K562 (cell line): ENCODE measurements at regions not wholly inside any gene's neighbourhood (a gene's known extent, or its start where the extent isn't known, plus 50 kb on each side); places are given as distances from the start of the nearest gene placed in this dataset.

Experiments used
- ATAC-seq: fragments of 200-7000 bp; cut with Tn5 transposase; 3 replicates; pipeline ENCODE4 v1.9.1; 2020; ENCODE audit warnings: moderate library complexity
- BruUV-seq: library from RNA; stranded (reverse); fragments of 400-500 nt; replicated peaks from 2 replicates; lab custom pipeline; 2021; lab: Mats Ljungman, UMichigan
- CTCF ChIA-PET: fragments of 300-600 bp; formaldehyde crosslinking; extraction: SDS; loops from one replicate; lab custom pipeline; 2021; ENCODE audit warnings: low intra/inter-chr PET ratio; lab: Yijun Ruan, JAX
- POLR2A ChIA-PET: fragments of 300-600, 350-650 bp; sonication (Branson Sonifier 250); formaldehyde crosslinking; extraction: SDS; loops from one replicate; lab custom pipeline; 2021; ENCODE audit warnings: antibody characterized with exemption, inconsistent platforms; lab: Yijun Ruan, JAX
- DNase-seq, 4 experiments: peaks; one replicate each; pipeline versions ENCODE4 v3.0.0 to v3.0.0-alpha.2; 2011 to 2018; ENCODE audit warnings: low spot score in 3 of 4, mixed read lengths in 3 of 4; ENCODE audit errors: extremely low read depth in 1 of 4
- FAIRE-seq: peaks from 2 replicates; lab custom pipeline; 2011; peaks lifted over from hg19 to GRCh38; lab: Jason Lieb, UNC
- H2AFZ ChIP-seq: 2 replicates; pipeline ENCODE4 v1.6.0; 2011; ENCODE audit warnings: low read depth, low read length, control low read depth, inconsistent platforms
- H3K27ac ChIP-seq: fragments of 200-600 bp; 3 replicates; pipeline ENCODE4 v1.8.0; 2011; ENCODE audit warnings: low read depth, mild to moderate bottlenecking, control low read depth, inconsistent platforms, low read length, moderate library complexity, mixed read lengths; ENCODE audit errors: extremely low read depth
- H3K27me3 ChIP-seq, 2 experiments: fragments of 300-600 bp in 1 of 2; 2 replicates in 1 of 2; 3 replicates in 1 of 2; pipeline versions ENCODE4 v1.6.0 to v1.8.0; 2011; ENCODE audit warnings: inconsistent platforms in 2 of 2, low read length in 2 of 2, mild to moderate bottlenecking in 1 of 2, mixed read lengths in 1 of 2, moderate library complexity in 1 of 2; ENCODE audit not compliant: control insufficient read depth in 2 of 2, insufficient read depth in 2 of 2
- H3K36me3 ChIP-seq: fragments of 300-600 bp; 3 replicates; pipeline ENCODE4 v1.8.0; 2011; ENCODE audit warnings: mild to moderate bottlenecking, low read length, inconsistent platforms; ENCODE audit not compliant: control insufficient read depth, insufficient read depth
- H3K4me1 ChIP-seq, 2 experiments: fragments of 200-600 bp in 1 of 2; replicated peaks in 1 of 2; 2 replicates in 1 of 2; 3 replicates in 1 of 2; pipeline versions ENCODE4 v1.5.1 to v1.8.0; 2011; ENCODE audit warnings: inconsistent platforms in 2 of 2, low read length in 2 of 2, mild to moderate bottlenecking in 1 of 2, mixed read lengths in 1 of 2, moderate library complexity in 1 of 2; ENCODE audit not compliant: control insufficient read depth in 2 of 2, insufficient read depth in 2 of 2
- H3K4me2 ChIP-seq: 2 replicates; pipeline ENCODE4 v1.6.1; 2011; ENCODE audit warnings: low read length, control low read depth, inconsistent platforms, mixed read lengths; ENCODE audit not compliant: insufficient read depth
- H3K4me3 ChIP-seq: fragments of 200-600 bp; sonication (generic), shearing (Covaris generic); 2 replicates; pipeline ENCODE4 v1.5.1; 2016; ENCODE audit warnings: control low read depth, inconsistent platforms
- H3K79me2 ChIP-seq: fragments of 200-600 bp; 3 replicates; pipeline ENCODE4 v1.8.0; 2011; ENCODE audit warnings: low read length, inconsistent platforms; ENCODE audit not compliant: control insufficient read depth, insufficient read depth
- H3K9ac ChIP-seq, 2 experiments: 2 replicates each; pipeline versions ENCODE4 v1.6.0 to v1.6.1; 2011; ENCODE audit warnings: low read depth in 2 of 2, low read length in 2 of 2, control low read depth in 1 of 2, inconsistent platforms in 1 of 2, mild to moderate bottlenecking in 1 of 2, mixed read lengths in 1 of 2; ENCODE audit not compliant: insufficient read depth in 1 of 2
- H3K9me1 ChIP-seq: one replicate; pipeline ENCODE4 v1.6.0; 2011; ENCODE audit warnings: inconsistent platforms, mild to moderate bottlenecking, low read length, moderate library complexity; ENCODE audit not compliant: control insufficient read depth, insufficient read depth
- H3K9me3 ChIP-seq: replicated peaks from 2 replicates; pipeline ENCODE4 v1.5.1; 2011; ENCODE audit warnings: low read depth, low read length, inconsistent platforms; ENCODE audit not compliant: control insufficient read depth, insufficient read depth
- H4K20me1 ChIP-seq: replicated peaks from 2 replicates; pipeline ENCODE4 v1.6.1; 2011; ENCODE audit warnings: low read length, inconsistent platforms, mixed read lengths; ENCODE audit not compliant: control insufficient read depth, insufficient read depth
- ESRRA ChIP-seq: fragments of 450-650 bp; IDR thresholded peaks from 2 replicates; pipeline ENCODE4 v1.6.1; 2014; ENCODE audit warnings: low read depth, mild to moderate bottlenecking, moderate library complexity, borderline replicate concordance
- ESRRB ChIP-seq: fragments of 250-450 bp; sonication (Bioruptor Pico); IDR thresholded peaks from 2 replicates; pipeline ENCODE4 v1.5.0; 2020; ENCODE audit warnings: mild to moderate bottlenecking, moderate library complexity, borderline replicate concordance
- NCOA2 ChIP-seq, 2 experiments: fragments of 450-650 bp; IDR thresholded peaks; 2 replicates each; pipeline ENCODE4 v1.6.1; 2018; ENCODE audit warnings: mild to moderate bottlenecking in 2 of 2, moderate library complexity in 1 of 2; ENCODE audit not compliant: partially characterized antibody in 2 of 2
- NFATC3 ChIP-seq: fragments of 450-650 bp; IDR thresholded peaks from 2 replicates; pipeline ENCODE4 v1.6.1; 2017; ENCODE audit warnings: mild to moderate bottlenecking
- PRPF4 ChIP-seq: fragments of 200-400 bp; formaldehyde crosslinking; IDR thresholded peaks from one replicate; pipeline ENCODE4 v1.6.1; 2017; ENCODE audit warnings: low read length, low read depth, mild to moderate bottlenecking; ENCODE audit not compliant: insufficient read depth, poor library complexity, severe bottlenecking
- RBM22 ChIP-seq: fragments of 200-400 bp; formaldehyde crosslinking; IDR thresholded peaks from 2 replicates; pipeline ENCODE4 v1.6.1; 2018; ENCODE audit warnings: low read length, low read depth; ENCODE audit not compliant: poor library complexity, severe bottlenecking
- TAF7 ChIP-seq: fragments of 450-650 bp; IDR thresholded peaks from 2 replicates; pipeline ENCODE4 v1.6.1; 2016; ENCODE audit warnings: missing genetic modification characterization, missing compliant biosample characterization
- TARDBP ChIP-seq: fragments of 450-650 bp; IDR thresholded peaks from 2 replicates; pipeline ENCODE4 v1.6.1; 2016
- ZNF124 ChIP-seq: sonication (generic); formaldehyde crosslinking; IDR thresholded peaks from 2 replicates; pipeline ENCODE4 v1.8.1; 2022; ENCODE audit warnings: missing genetic modification reagents
- ZNF507 ChIP-seq: conservative IDR thresholded peaks from 2 replicates; pipeline ENCODE4 v1.6.1; 2017; ENCODE audit warnings: missing genetic modification characterization, missing compliant biosample characterization
- ZNF699 ChIP-seq: fragments of 250-450 bp; sonication (Bioruptor Pico); IDR thresholded peaks from 2 replicates; pipeline ENCODE4 v1.8.0; 2021; ENCODE audit warnings: mild to moderate bottlenecking, moderate library complexity; ENCODE audit not compliant: insufficient replicate concordance
- ZNF717 ChIP-seq: fragments of 250-450 bp; sonication (Bioruptor Pico); IDR thresholded peaks from 2 replicates; pipeline ENCODE4 v1.5.0; 2021
- WGBS: fragments of 100-300 bp; shearing (Covaris generic); methylation state at CpG from one replicate; pipeline ENCODE4 v1.1.6; 2016; ENCODE audit warnings: low coverage, mixed read lengths; ENCODE audit not compliant: insufficient coverage; ENCODE audit errors: missing lambda C conversion rate; 5-methylcytosine and 5-hydroxymethylcytosine counted together
- in situ Hi-C: fragments of 300-500 bp; cut with MboI; formaldehyde crosslinking; loops from 4 replicates; pipeline ENCODE4 v1.15.0; 2018; ENCODE audit warnings: inconsistent platforms, mixed read lengths
- intact Hi-C: fragments of 100-400 bp; cut with micrococcal nuclease; formaldehyde crosslinking; loops from 2 replicates; pipeline ENCODE4 v1.14.2; 2022
- TF ChIP-seq, protein P1 (sequence below), 2 experiments: fragments of 250-450 bp in 1 of 2; fragments of 450-650 bp in 1 of 2; sonication (Bioruptor Pico) in 1 of 2; IDR thresholded peaks; 2 replicates each; pipeline versions ENCODE4 v1.6.1 to v1.8.0; 2016 to 2021; ENCODE audit warnings: mild to moderate bottlenecking in 2 of 2, moderate library complexity in 2 of 2, missing compliant biosample characterization in 1 of 2, missing genetic modification characterization in 1 of 2

- Histone ChIP-seq H3K9ac (no peak overlapping the region), H3K9me3 (no peaks in the 10 kb centered on the region), H3K79me2 (no peaks in the 10 kb centered on the region), H3K27me3 (peaks cover 0 to 14% of the 10 kb centered on the region in 2 experiments; a peak in 2 of 5 replicates), H3K9me1 (no peaks in the 10 kb centered on the region), H4K20me1 (no peaks in the 10 kb centered on the region), H2AFZ (no peak overlapping the region), H3K36me3 (no peaks in the 10 kb centered on the region), H3K27ac (no peak overlapping the region), H3K4me3 (no peak overlapping the region), H3K4me1 (no peaks in the 10 kb centered on the region; a peak in 1 of 5 replicates), H3K4me2 (no peak overlapping the region)
- ChIA-PET CTCF (no interaction called here), POLR2A (interaction anchor here (0.6 to 1.0 kb wide), 2 partner anchors 130 to 485 kb away, joined by 3 to 5 read pairs; no protein-coding TSS in a partner anchor)
- BruUV-seq = no TSS peak
- no peak for DNase-seq
- in situ Hi-C loops = no loop called here
- no peak for ATAC-seq
- 0% methylated on average over 2 of the region's 3 CpGs for WGBS
- FAIRE-seq = no peak
- intact Hi-C loops = no loop called here
- TF ChIP-seq ZNF124 (CRISPR knock-in tag) (no peak), ZNF507 (tag) (no peak), ZNF717 (CRISPR knock-in tag) (no peak)
- TF ChIP-seq, all 486 proteins: peak for 0
Observed at GRCh38 chr2:16223841-16224177, 283.5 kb downstream of the MYCN start.

DNA sequence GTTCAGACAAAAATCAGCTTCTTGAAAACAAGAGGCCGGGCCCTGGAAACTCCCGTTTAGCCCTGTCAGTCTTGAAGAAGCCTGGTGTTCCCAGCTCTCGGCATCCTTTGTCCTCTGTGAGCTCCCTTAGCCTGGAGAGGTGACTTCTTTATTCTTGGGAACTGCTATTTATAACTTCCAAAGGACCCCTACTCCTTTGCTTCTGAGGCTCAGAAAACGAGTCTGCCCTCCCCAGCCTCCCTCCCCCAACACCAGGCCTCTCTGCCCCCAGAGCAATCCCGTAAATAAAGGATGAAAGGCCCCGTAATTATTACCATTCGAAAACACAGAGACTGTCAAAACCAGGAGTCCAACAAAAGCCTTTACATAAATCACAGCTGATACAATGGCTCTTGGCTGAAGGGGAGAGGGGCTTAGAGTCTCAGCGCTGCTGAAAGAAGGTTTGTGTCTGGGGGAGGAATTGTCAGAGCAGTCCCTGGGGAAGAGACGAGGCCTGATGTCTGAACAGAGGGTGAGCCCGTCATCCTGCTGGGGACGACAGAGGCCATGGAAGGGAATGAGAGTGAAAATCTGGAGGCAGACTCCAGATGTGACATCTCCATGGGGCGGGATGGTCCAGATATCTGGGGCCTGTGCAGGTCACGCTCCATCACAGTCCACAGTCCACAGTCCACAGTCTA lies 283.0 kb downstream of the MYCN start:
- Histone ChIP-seq H3K27me3 (peaks cover 0 to 14% of the 10 kb centered on the region in 2 experiments; a peak in 2 of 5 replicates), H3K4me1 (no peaks in the 10 kb centered on the region; a peak in 1 of 5 replicates), H4K20me1 (no peaks in the 10 kb centered on the region), H3K9ac (no peak overlapping the region), H3K36me3 (no peaks in the 10 kb centered on the region), H3K4me3 (no peak overlapping the region), H2AFZ (no peak overlapping the region), H3K79me2 (no peaks in the 10 kb centered on the region), H3K27ac (no peak overlapping the region), H3K4me2 (no peak overlapping the region), H3K9me1 (no peaks in the 10 kb centered on the region), H3K9me3 (no peaks in the 10 kb centered on the region)
- WGBS = 2% methylated on average over 13 of the region's 13 CpGs
- BruUV-seq = no TSS peak
- no peak for ATAC-seq
- no peak for DNase-seq
- intact Hi-C loops (no loop called here), in situ Hi-C loops (no loop called here)
- ChIA-PET CTCF (interaction anchor here (0.7 kb wide), 1 partner anchor 385 kb away, joined by 3 read pairs; no protein-coding TSS in a partner anchor), POLR2A (interaction anchor here (0.6 to 1.0 kb wide), 2 partner anchors 130 to 484 kb away, joined by 3 to 5 read pairs; no protein-coding TSS in a partner anchor)
- no peak for FAIRE-seq
- TF ChIP-seq ESRRA (no peak), NCOA2 (IDR thresholded peaks at IDR 0.05; ENCODE audit: partially characterized antibody in 2 of 2) (no peak), ESRRB (CRISPR knock-in tag) (no peak), ZNF699 (no peak), TARDBP (no peak), RBM22 (no peak), TAF7 (tag) (no peak), NFATC3 (no peak), PRPF4 (no peak)
- TF ChIP-seq, protein P1, sequence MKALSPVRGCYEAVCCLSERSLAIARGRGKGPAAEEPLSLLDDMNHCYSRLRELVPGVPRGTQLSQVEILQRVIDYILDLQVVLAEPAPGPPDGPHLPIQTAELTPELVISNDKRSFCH (CRISPR knock-in tag; IDR thresholded peaks at IDR 0.05) = no peak
- TF ChIP-seq, protein P1 (tag; IDR thresholded peaks at IDR 0.05) = no peak
